ENCODE measurements at regions not wholly inside any gene's neighbourhood (a gene's known extent, or its start where the extent isn't known, plus 50 kb on each side); places are given as distances from the start of the nearest gene placed in this dataset.

- no peak overlapping the region for H3K4me3 ChIP-seq (ENCODE audit: low read depth, low read length)
- no peak for DNase-seq (ENCODE audit: low read depth)
- no peak for TF ChIP-seq CTCF (conservative IDR thresholded peaks at IDR 0.05; ENCODE audit: low read depth, low read length)
These were observed 115.2 kb downstream of the BOD1 start for GRCh38 chr5:173501271-173501670.

DNA sequence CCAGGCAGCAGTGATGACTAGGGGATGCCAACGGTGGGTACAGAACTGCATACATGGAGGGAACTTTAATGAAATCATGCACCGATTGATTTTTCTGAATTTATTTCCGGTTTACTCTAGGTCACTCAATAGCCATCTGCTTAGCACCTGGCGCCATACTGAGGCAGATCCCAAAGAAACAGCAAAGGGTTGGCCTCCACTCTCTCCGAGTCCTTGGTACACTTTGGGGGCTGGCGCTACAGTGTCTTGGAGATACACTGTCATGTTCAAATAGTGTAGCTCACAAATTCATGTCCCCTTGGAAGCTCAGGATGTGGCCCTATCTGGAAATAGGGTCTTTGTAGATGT lies 116.3 kb downstream of the BOD1 start:
- no peak for DNase-seq (ENCODE audit: low read depth)
- H3K4me3 ChIP-seq (ENCODE audit: low read depth, low read length): no peak overlapping the region
- TF ChIP-seq CTCF (conservative IDR thresholded peaks at IDR 0.05; ENCODE audit: low read depth, low read length): no peak

DNA sequence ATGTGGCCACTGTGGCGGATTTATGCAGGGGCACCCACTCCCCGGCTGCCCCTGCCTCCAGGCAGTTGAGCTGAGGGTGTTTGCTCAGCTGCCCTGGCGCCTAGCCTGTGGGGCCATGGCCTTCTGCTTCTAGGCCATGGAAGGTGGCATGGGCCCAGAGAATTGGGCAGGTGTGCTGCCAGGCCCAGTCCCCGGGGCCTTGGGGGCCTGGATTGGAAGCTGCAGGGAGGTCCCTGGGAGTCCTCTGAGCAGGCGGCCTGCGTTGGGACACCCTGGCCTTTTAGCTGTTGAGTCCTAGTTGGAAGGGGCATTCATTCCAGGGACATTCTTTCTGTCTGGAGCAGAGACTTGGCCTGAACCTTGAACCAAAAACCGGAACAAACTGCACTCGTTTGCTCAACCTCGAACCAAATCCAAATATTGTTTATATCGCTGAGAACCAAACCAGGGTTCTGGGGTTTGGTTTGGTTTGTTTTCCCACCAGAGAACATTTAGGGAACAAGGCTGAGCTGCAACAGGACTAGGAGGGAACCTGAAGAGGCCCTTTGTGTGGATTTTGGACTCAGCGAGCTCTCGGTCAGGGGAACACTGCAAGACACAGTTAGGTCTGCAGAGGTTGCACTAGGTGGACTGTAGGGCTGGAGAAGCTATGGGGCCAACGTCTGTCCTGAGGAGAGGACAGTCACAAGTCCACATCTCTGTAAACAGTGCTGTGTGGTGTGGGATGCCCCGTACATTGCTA lies 116.8 kb downstream of the BOD1 start:
- H3K4me3 ChIP-seq (ENCODE audit: low read depth, low read length): no peak overlapping the region
- no peak for TF ChIP-seq CTCF (conservative IDR thresholded peaks at IDR 0.05; ENCODE audit: low read depth, low read length)
- DNase-seq (ENCODE audit: low read depth): no peak

DNA sequence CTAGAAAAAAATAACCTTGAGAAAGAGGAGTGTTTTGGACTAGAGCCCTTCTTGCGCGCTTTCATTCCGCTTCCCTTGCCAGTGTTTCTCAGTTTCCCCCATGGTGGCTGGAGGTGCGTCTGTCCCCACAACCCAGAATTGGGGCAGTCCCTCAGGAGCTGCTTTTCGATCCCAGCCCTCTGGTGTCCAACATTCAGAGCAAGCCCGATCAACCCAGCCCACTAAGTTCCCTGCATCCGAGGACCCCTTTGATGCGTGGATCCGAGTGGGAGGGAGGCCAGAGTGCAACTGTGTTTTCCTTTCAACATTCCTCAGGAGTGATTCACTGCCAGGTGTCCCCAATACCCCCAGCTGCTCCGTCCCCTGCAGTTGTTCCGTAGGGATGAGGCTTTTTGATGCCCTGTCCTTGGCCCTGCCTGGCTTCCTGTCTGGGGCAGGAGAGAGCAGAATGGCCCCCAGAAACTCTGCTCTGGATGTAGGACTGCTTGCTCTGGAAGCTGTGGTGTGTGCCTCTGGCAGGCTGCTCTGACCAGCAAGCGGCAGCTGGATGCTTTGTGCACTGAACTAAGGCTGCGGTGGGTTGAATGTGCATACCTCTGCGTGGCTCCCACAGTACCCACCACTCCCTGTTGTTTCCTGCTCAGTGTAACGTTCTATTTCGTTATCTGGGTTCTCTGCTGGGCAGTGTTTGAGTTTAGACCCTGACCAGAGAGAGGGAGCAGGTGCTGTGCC lies 117.5 kb downstream of the BOD1 start:
- no peak for TF ChIP-seq CTCF (conservative IDR thresholded peaks at IDR 0.05; ENCODE audit: low read depth, low read length)
- H3K4me3 ChIP-seq (ENCODE audit: low read depth, low read length): no peak overlapping the region
- no peak for DNase-seq (ENCODE audit: low read depth)

DNA sequence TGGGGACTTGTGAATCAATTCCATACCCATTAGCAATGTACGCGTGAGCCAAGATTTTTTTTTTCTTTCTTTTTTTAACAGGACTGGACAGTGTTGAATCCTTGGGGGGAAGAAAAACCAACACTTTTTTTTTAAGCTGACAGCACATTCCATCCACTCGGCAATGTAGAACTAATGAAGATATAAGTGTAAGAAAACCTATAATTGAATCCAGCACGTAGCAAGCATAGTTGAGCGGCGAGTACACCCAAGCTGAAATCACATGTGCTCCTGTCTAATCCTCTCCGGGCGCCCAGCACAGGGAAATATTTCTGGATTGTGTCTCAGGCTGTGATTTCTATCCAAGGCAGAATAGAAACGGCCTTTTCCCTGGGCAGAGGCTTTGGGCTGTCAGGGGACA lies 118.2 kb downstream of the BOD1 start:
- TF ChIP-seq CTCF (conservative IDR thresholded peaks at IDR 0.05; ENCODE audit: low read depth, low read length): no peak
- no peak overlapping the region for H3K4me3 ChIP-seq (ENCODE audit: low read depth, low read length)
- DNase-seq (ENCODE audit: low read depth): peak; percentile 25

GRCh38 chr5:173497685-173498084 lies 118.8 kb downstream of the BOD1 start:
- no peak overlapping the region for H3K4me3 ChIP-seq (ENCODE audit: low read depth, low read length)
- no peak for TF ChIP-seq CTCF (conservative IDR thresholded peaks at IDR 0.05; ENCODE audit: low read depth, low read length)
- no peak for DNase-seq (ENCODE audit: low read depth)

- no peak for TF ChIP-seq CTCF (conservative IDR thresholded peaks at IDR 0.05; ENCODE audit: low read depth, low read length)
- H3K4me3 ChIP-seq (ENCODE audit: low read depth, low read length): no peak overlapping the region
- DNase-seq (ENCODE audit: low read depth): no peak
These were observed 119.6 kb downstream of the BOD1 start for GRCh38 chr5:173496883-173497255.
